HEK293 (cell line): ENCODE measurements at regions not wholly inside any gene's neighbourhood (a gene's known extent, or its start where the extent isn't known, plus 50 kb on each side); places are given as distances from the start of the nearest gene placed in this dataset.

Source experiments
- CTCF ChIA-PET: fragments of 350-600 bp; formaldehyde crosslinking; extraction: SDS; loops from one replicate; lab custom pipeline; 2021; ENCODE audit warnings: antibody characterized with exemption; lab: Yijun Ruan, JAX
- POLR2A ChIA-PET: fragments of 300-600 bp; formaldehyde crosslinking; extraction: SDS; loops from one replicate; lab custom pipeline; 2020; ENCODE audit warnings: antibody characterized with exemption, inconsistent platforms; lab: Yijun Ruan, JAX
- H3K27ac ChIP-seq: fragments of 200-500 bp; sonication (Bioruptor generic); 2 replicates; pipeline ENCODE4 v1.5.1; 2014; ENCODE audit warnings: low read depth, low read length, control low read depth, inconsistent platforms; ENCODE audit errors: extremely low read depth
- H3K36me3 ChIP-seq, 2 experiments: fragments of 200-500 bp in 1 of 2; sonication (Bioruptor generic) in 1 of 2; 1 replicate in 1 of 2; 2 replicates in 1 of 2; pipeline ENCODE4 v1.5.1; 2014 to 2017; ENCODE audit warnings: inconsistent platforms in 2 of 2, low read length in 2 of 2; ENCODE audit not compliant: control insufficient read depth in 2 of 2, insufficient read depth in 1 of 2
- H3K4me1 ChIP-seq: fragments of 200-500 bp; sonication (Bioruptor generic); 2 replicates; pipeline ENCODE4 v1.5.1; 2014; ENCODE audit warnings: mild to moderate bottlenecking, low read length, inconsistent platforms; ENCODE audit not compliant: control insufficient read depth, insufficient read depth
- H3K4me3 ChIP-seq: 2 replicates; pipeline ENCODE4 v1.5.1; 2011; ENCODE audit warnings: low read depth, mild to moderate bottlenecking, control low read depth, low read length, moderate library complexity
- H3K9me3 ChIP-seq: fragments of 200-500 bp; sonication (Bioruptor generic); 2 replicates; pipeline ENCODE4 v1.5.1; 2014; ENCODE audit warnings: low read depth, low read length, inconsistent platforms; ENCODE audit not compliant: control insufficient read depth, insufficient read depth
- BCL11B ChIP-seq: fragments of 450-650 bp; formaldehyde crosslinking; IDR thresholded peaks from 2 replicates; pipeline ENCODE4 v1.5.1; 2016; ENCODE audit warnings: low read depth, missing biosample characterization, missing genetic modification characterization
- FEZF1 ChIP-seq: fragments of 450-650 bp; formaldehyde crosslinking; IDR thresholded peaks from 2 replicates; pipeline ENCODE4 v1.5.1; 2016; ENCODE audit warnings: missing biosample characterization, missing genetic modification characterization
- KLF1 ChIP-seq: fragments of 450-650 bp; formaldehyde crosslinking; IDR thresholded peaks from 2 replicates; pipeline ENCODE4 v1.5.1; 2016; ENCODE audit warnings: missing biosample characterization, missing genetic modification characterization
- SALL2 ChIP-seq: fragments of 450-650 bp; formaldehyde crosslinking; IDR thresholded peaks from 2 replicates; pipeline ENCODE4 v1.5.0; 2017; ENCODE audit warnings: missing biosample characterization, mild to moderate bottlenecking, missing genetic modification characterization, borderline replicate concordance
- SCRT2 ChIP-seq: fragments of 450-650 bp; formaldehyde crosslinking; IDR thresholded peaks from 2 replicates; pipeline ENCODE4 v1.5.1; 2016; ENCODE audit warnings: missing biosample characterization, missing genetic modification characterization
- ZFHX2 ChIP-seq: fragments of 450-650 bp; formaldehyde crosslinking; conservative IDR thresholded peaks from 2 replicates; pipeline ENCODE4 v1.5.1; 2016; ENCODE audit warnings: missing biosample characterization, missing genetic modification characterization
- ZFP37 ChIP-seq: fragments of 450-650 bp; formaldehyde crosslinking; IDR thresholded peaks from 2 replicates; pipeline ENCODE4 v1.5.1; 2016; ENCODE audit warnings: missing biosample characterization, missing genetic modification characterization
- ZNF169 ChIP-seq: fragments of 450-650 bp; formaldehyde crosslinking; IDR thresholded peaks from 2 replicates; pipeline ENCODE4 v1.5.1; 2016; ENCODE audit warnings: missing biosample characterization, missing genetic modification characterization
- ZNF239 ChIP-seq: fragments of 450-650 bp; formaldehyde crosslinking; IDR thresholded peaks from 2 replicates; pipeline ENCODE4 v1.5.1; 2016; ENCODE audit warnings: missing biosample characterization, missing genetic modification characterization
- ZNF266 ChIP-seq: fragments of 450-650 bp; formaldehyde crosslinking; IDR thresholded peaks from 2 replicates; pipeline ENCODE4 v1.5.1; 2016; ENCODE audit warnings: missing biosample characterization, missing genetic modification characterization, low read depth
- ZNF394 ChIP-seq: fragments of 450-650 bp; formaldehyde crosslinking; IDR thresholded peaks from 2 replicates; pipeline ENCODE4 v1.5.1; 2016; ENCODE audit warnings: missing biosample characterization, missing genetic modification characterization, mild to moderate bottlenecking, moderate library complexity, borderline replicate concordance
- ZNF544 ChIP-seq: fragments of 450-650 bp; formaldehyde crosslinking; IDR thresholded peaks from 2 replicates; pipeline ENCODE4 v1.5.0; 2017; ENCODE audit warnings: missing biosample characterization, missing genetic modification characterization
- ZNF549 ChIP-seq: fragments of 450-650 bp; IDR thresholded peaks from 2 replicates; pipeline ENCODE4 v1.5.1; 2018; ENCODE audit warnings: missing biosample characterization, missing genetic modification characterization, mild to moderate bottlenecking, inconsistent platforms, moderate library complexity
- ZNF747 ChIP-seq: fragments of 450-650 bp; formaldehyde crosslinking; IDR thresholded peaks from 2 replicates; pipeline ENCODE4 v1.5.1; 2016; ENCODE audit warnings: missing biosample characterization, missing genetic modification characterization
- ZNF776 ChIP-seq: fragments of 450-650 bp; formaldehyde crosslinking; IDR thresholded peaks from 2 replicates; pipeline ENCODE4 v1.5.0; 2017; ENCODE audit warnings: missing biosample characterization, missing genetic modification characterization, borderline replicate concordance
- ZNF777 ChIP-seq: fragments of 450-650 bp; formaldehyde crosslinking; IDR thresholded peaks from 2 replicates; pipeline ENCODE4 v1.5.1; 2017; ENCODE audit warnings: missing biosample characterization, missing genetic modification characterization, borderline replicate concordance
- ZNF791 ChIP-seq: fragments of 450-650 bp; formaldehyde crosslinking; IDR thresholded peaks from 2 replicates; pipeline ENCODE4 v1.5.1; 2016; ENCODE audit warnings: missing biosample characterization, missing genetic modification characterization
- ZNF830 ChIP-seq: fragments of 450-650 bp; IDR thresholded peaks from 2 replicates; pipeline ENCODE4 v1.5.0; 2018; ENCODE audit warnings: missing biosample characterization, missing genetic modification characterization, low read depth, mild to moderate bottlenecking, moderate library complexity
- TF ChIP-seq, protein P1 (sequence below): fragments of 450-650 bp; formaldehyde crosslinking; IDR thresholded peaks from 2 replicates; pipeline ENCODE4 v1.5.1; 2016; ENCODE audit warnings: missing biosample characterization, missing genetic modification characterization
- TF ChIP-seq, protein P2 (sequence below): fragments of 450-650 bp; formaldehyde crosslinking; IDR thresholded peaks from 2 replicates; pipeline ENCODE4 v1.5.1; 2017; ENCODE audit warnings: missing biosample characterization, missing genetic modification characterization
- TF ChIP-seq, protein P3 (sequence below): fragments of 450-650 bp; formaldehyde crosslinking; IDR thresholded peaks from 2 replicates; pipeline ENCODE4 v1.5.1; 2016; ENCODE audit warnings: missing biosample characterization, missing genetic modification characterization
- TF ChIP-seq, protein P4 (sequence below): fragments of 450-650 bp; formaldehyde crosslinking; IDR thresholded peaks from 2 replicates; pipeline ENCODE4 v1.5.1; 2016; ENCODE audit warnings: missing biosample characterization, missing genetic modification characterization

DNA sequence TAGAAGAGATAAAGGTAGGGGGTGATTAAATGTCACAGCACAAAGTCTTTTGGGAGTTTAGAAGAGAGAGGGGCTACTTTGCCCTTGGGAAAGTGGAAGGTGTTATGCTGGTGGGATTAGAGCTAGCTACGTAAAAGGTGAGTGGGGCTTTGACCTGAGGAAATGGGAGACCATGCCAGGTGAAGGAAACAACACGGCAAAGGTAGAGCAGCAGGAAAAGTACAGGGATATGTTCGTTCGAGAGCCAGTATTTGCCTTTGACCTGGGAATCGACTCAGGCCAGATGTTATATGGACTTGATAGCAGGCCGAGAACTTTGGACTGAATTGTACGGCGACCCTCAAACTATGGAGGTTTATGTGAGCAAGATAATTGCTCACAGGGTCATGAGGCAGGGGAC is 55.7 kb upstream of the ACKR3 start:
- H3K9me3 ChIP-seq = no peaks in the 10 kb centered on the region
- no peaks in the 10 kb centered on the region for H3K36me3 ChIP-seq
- H3K4me3 ChIP-seq = no peak overlapping the region
- H3K4me1 ChIP-seq = no peaks in the 10 kb centered on the region
- H3K27ac ChIP-seq = no peak overlapping the region
- TF ChIP-seq ZNF549 (tag by site-specific recombination) (no peak), KLF1 (no peak), ZNF544 (no peak), ZNF830 (no peak), SCRT2 (tag by site-specific recombination) (no peak), FEZF1 (no peak), ZFHX2 (tag by site-specific recombination) (no peak), ZNF776 (no peak), BCL11B (no peak), ZNF777 (tag by site-specific recombination) (no peak), ZNF239 (tag by site-specific recombination) (no peak), SALL2 (tag by site-specific recombination) (no peak), ZNF266 (no peak), ZFP37 (no peak), ZNF394 (no peak)
- TF ChIP-seq, protein P1, sequence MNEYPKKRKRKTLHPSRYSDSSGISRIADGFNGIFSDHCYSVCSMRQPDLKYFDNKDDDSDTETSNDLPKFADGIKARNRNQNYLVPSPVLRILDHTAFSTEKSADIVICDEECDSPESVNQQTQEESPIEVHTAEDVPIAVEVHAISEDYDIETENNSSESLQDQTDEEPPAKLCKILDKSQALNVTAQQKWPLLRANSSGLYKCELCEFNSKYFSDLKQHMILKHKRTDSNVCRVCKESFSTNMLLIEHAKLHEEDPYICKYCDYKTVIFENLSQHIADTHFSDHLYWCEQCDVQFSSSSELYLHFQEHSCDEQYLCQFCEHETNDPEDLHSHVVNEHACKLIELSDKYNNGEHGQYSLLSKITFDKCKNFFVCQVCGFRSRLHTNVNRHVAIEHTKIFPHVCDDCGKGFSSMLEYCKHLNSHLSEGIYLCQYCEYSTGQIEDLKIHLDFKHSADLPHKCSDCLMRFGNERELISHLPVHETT (tag by site-specific recombination) = no peak
- TF ChIP-seq, protein P2, sequence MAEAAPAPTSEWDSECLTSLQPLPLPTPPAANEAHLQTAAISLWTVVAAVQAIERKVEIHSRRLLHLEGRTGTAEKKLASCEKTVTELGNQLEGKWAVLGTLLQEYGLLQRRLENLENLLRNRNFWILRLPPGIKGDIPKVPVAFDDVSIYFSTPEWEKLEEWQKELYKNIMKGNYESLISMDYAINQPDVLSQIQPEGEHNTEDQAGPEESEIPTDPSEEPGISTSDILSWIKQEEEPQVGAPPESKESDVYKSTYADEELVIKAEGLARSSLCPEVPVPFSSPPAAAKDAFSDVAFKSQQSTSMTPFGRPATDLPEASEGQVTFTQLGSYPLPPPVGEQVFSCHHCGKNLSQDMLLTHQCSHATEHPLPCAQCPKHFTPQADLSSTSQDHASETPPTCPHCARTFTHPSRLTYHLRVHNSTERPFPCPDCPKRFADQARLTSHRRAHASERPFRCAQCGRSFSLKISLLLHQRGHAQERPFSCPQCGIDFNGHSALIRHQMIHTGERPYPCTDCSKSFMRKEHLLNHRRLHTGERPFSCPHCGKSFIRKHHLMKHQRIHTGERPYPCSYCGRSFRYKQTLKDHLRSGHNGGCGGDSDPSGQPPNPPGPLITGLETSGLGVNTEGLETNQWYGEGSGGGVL (tag by site-specific recombination) = no peak
- TF ChIP-seq, protein P3, sequence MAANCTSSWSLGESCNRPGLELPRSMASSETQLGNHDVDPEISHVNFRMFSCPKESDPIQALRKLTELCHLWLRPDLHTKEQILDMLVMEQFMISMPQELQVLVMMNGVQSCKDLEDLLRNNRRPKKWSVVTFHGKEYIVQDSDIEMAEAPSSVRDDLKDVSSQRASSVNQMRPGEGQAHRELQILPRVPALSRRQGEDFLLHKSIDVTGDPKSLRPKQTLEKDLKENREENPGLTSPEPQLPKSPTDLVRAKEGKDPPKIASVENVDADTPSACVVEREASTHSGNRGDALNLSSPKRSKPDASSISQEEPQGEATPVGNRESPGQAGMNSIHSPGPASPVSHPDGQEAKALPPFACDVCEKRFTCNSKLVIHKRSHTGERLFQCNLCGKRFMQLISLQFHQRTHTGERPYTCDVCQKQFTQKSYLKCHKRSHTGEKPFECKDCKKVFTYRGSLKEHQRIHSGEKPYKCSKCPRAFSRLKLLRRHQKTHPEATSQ (tag by site-specific recombination) = no peak
- TF ChIP-seq, protein P4, sequence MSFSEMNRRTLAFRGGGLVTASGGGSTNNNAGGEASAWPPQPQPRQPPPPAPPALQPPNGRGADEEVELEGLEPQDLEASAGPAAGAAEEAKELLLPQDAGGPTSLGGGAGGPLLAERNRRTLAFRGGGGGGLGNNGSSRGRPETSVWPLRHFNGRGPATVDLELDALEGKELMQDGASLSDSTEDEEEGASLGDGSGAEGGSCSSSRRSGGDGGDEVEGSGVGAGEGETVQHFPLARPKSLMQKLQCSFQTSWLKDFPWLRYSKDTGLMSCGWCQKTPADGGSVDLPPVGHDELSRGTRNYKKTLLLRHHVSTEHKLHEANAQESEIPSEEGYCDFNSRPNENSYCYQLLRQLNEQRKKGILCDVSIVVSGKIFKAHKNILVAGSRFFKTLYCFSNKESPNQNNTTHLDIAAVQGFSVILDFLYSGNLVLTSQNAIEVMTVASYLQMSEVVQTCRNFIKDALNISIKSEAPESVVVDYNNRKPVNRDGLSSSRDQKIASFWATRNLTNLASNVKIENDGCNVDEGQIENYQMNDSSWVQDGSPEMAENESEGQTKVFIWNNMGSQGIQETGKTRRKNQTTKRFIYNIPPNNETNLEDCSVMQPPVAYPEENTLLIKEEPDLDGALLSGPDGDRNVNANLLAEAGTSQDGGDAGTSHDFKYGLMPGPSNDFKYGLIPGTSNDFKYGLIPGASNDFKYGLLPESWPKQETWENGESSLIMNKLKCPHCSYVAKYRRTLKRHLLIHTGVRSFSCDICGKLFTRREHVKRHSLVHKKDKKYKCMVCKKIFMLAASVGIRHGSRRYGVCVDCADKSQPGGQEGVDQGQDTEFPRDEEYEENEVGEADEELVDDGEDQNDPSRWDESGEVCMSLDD (tag by site-specific recombination) = no peak
- TF ChIP-seq, all 188 proteins: peak for 0
- CTCF ChIA-PET = interaction anchor here (0.7 to 2.3 kb wide), 16 partner anchors 9 to 697 kb away, joined by 3 to 28 read pairs (median 6); partner anchors contain the start of gene ACKR3
- POLR2A ChIA-PET = no interaction called here

DNA sequence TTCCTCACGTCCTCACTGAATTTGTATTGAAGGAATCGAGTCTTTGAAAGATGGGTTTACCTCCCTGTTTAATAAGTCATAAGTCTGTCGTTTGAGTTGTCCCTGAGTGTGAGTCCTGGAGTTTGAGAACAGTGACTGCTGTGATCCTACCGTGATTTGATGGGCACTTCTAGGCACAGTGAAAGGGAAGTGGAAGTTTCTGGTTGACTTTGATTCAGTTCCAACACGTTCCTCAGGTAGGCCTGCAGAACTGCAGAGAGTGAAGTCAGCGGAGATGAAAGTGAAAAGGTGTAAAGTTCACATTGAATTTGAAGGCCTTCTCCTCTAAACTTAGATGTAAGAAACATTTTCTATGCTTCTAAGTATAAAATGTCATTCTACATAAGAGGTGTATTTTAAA is 52.9 kb upstream of the ACKR3 start:
- TF ChIP-seq ZNF791 (tag by site-specific recombination) = no peak
- TF ChIP-seq ZNF747 = no peak
- TF ChIP-seq ZNF169 (tag by site-specific recombination) = no peak
- POLR2A ChIA-PET = no interaction called here
- Histone ChIP-seq H3K4me3 (no peak overlapping the region), H3K36me3 (no peaks in the 10 kb centered on the region), H3K27ac (no peak overlapping the region), H3K9me3 (no peaks in the 10 kb centered on the region), H3K4me1 (no peaks in the 10 kb centered on the region)
- CTCF ChIA-PET = no interaction called here
